HEK293 (cell line): ENCODE measurements at regions not wholly inside any gene's neighbourhood (a gene's known extent, or its start where the extent isn't known, plus 50 kb on each side); places are given as distances from the start of the nearest gene placed in this dataset.

Source experiments
- ELK4 ChIP-seq: IDR thresholded peaks from 2 replicates; pipeline ENCODE4 v1.6.1; 2011; ENCODE audit warnings: mild to moderate bottlenecking, low read depth, low read length, borderline replicate concordance
- HOXD13 ChIP-seq: sonication (generic); formaldehyde crosslinking; IDR thresholded peaks from 2 replicates; pipeline ENCODE4 v1.8.0; 2022; ENCODE audit warnings: missing genetic modification reagents, borderline replicate concordance
- ZBTB20 ChIP-seq: fragments of 450-650 bp; formaldehyde crosslinking; IDR thresholded peaks from 2 replicates; pipeline ENCODE4 v1.5.1; 2016; ENCODE audit warnings: missing biosample characterization, missing genetic modification characterization
- ZBTB7A ChIP-seq: fragments of 450-650 bp; formaldehyde crosslinking; IDR thresholded peaks from 2 replicates; pipeline ENCODE4 v1.5.1; 2016; ENCODE audit warnings: low read depth, missing biosample characterization, missing genetic modification characterization
- ZNF175 ChIP-seq: fragments of 450-650 bp; formaldehyde crosslinking; IDR thresholded peaks from 2 replicates; pipeline ENCODE4 v1.5.1; 2016; ENCODE audit warnings: missing biosample characterization, missing genetic modification characterization
- ZNF354C ChIP-seq: fragments of 450-650 bp; formaldehyde crosslinking; IDR thresholded peaks from 2 replicates; pipeline ENCODE4 v1.5.1; 2016; ENCODE audit warnings: missing biosample characterization, missing genetic modification characterization, low read depth, borderline replicate concordance
- ZNF416 ChIP-seq: fragments of 450-650 bp; formaldehyde crosslinking; IDR thresholded peaks from 2 replicates; pipeline ENCODE4 v1.5.1; 2016; ENCODE audit warnings: missing biosample characterization, missing genetic modification characterization
- ZNF626 ChIP-seq: fragments of 450-650 bp; sonication (Bioruptor Pico); formaldehyde crosslinking; IDR thresholded peaks from 2 replicates; pipeline ENCODE4 v1.5.1; 2018; ENCODE audit warnings: missing biosample characterization, missing genetic modification characterization, inconsistent platforms
- ZNF639 ChIP-seq: fragments of 450-650 bp; formaldehyde crosslinking; IDR thresholded peaks from 2 replicates; pipeline ENCODE4 v1.5.1; 2016; ENCODE audit warnings: missing biosample characterization, missing genetic modification characterization
- ZNF707 ChIP-seq: fragments of 450-650 bp; formaldehyde crosslinking; IDR thresholded peaks from 2 replicates; pipeline ENCODE4 v1.5.1; 2016; ENCODE audit warnings: missing biosample characterization, missing genetic modification characterization
- ZNF830 ChIP-seq: fragments of 450-650 bp; IDR thresholded peaks from 2 replicates; pipeline ENCODE4 v1.5.0; 2018; ENCODE audit warnings: missing biosample characterization, missing genetic modification characterization, low read depth, mild to moderate bottlenecking, moderate library complexity
- TF ChIP-seq, protein P1 (sequence below): fragments of 450-650 bp; formaldehyde crosslinking; IDR thresholded peaks from 2 replicates; pipeline ENCODE4 v1.5.1; 2016; ENCODE audit warnings: missing biosample characterization, missing genetic modification characterization

GRCh38 chr2:118706371-118706770 lies 141.1 kb downstream of the EN1 start:
- TF ChIP-seq, protein P1, sequence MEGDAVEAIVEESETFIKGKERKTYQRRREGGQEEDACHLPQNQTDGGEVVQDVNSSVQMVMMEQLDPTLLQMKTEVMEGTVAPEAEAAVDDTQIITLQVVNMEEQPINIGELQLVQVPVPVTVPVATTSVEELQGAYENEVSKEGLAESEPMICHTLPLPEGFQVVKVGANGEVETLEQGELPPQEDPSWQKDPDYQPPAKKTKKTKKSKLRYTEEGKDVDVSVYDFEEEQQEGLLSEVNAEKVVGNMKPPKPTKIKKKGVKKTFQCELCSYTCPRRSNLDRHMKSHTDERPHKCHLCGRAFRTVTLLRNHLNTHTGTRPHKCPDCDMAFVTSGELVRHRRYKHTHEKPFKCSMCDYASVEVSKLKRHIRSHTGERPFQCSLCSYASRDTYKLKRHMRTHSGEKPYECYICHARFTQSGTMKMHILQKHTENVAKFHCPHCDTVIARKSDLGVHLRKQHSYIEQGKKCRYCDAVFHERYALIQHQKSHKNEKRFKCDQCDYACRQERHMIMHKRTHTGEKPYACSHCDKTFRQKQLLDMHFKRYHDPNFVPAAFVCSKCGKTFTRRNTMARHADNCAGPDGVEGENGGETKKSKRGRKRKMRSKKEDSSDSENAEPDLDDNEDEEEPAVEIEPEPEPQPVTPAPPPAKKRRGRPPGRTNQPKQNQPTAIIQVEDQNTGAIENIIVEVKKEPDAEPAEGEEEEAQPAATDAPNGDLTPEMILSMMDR (tag by site-specific recombination): no peak
- TF ChIP-seq ZBTB20 (tag by site-specific recombination) (no peak), ZNF175 (tag by site-specific recombination) (no peak), ZNF830 (tag by site-specific recombination) (no peak), ZNF626 (no peak), ZNF639 (tag by site-specific recombination) (no peak), HOXD13 (no peak), ZBTB7A (no peak), ZNF707 (tag by site-specific recombination) (no peak), ZNF416 (tag by site-specific recombination) (no peak), ZNF354C (tag by site-specific recombination) (no peak), ELK4 (no peak)
